DOHH2 (cell line): ENCODE measurements at regions not wholly inside any gene's neighbourhood (a gene's known extent, or its start where the extent isn't known, plus 50 kb on each side); places are given as distances from the start of the nearest gene placed in this dataset.

Experiments
- H3F3A ChIP-seq: fragments of 200-600 bp; sonication (generic), shearing (Covaris generic); 2 replicates; pipeline ENCODE4 v1.6.0; 2016; ENCODE audit warnings: antibody characterized with exemption, mild to moderate bottlenecking; ENCODE audit not compliant: control insufficient read depth, insufficient read depth
- H3K27ac ChIP-seq: fragments of 200-600 bp; sonication (generic); 2 replicates; pipeline ENCODE4 v1.5.1; 2014; ENCODE audit warnings: low read depth, mild to moderate bottlenecking, low read length, moderate library complexity
- H3K27me3 ChIP-seq: fragments of 200-600 bp; sonication (generic); 2 replicates; pipeline ENCODE4 v1.6.1; 2014; ENCODE audit warnings: mild to moderate bottlenecking, low read length, mixed read lengths; ENCODE audit not compliant: control insufficient read depth
- H3K36me3 ChIP-seq: fragments of 200-600 bp; sonication (generic); 2 replicates; pipeline ENCODE4 v1.6.1; 2014; ENCODE audit warnings: mild to moderate bottlenecking, low read length, moderate library complexity, mixed read lengths; ENCODE audit not compliant: control insufficient read depth
- H3K4me1 ChIP-seq: fragments of 200-600 bp; sonication (generic); 2 replicates; pipeline ENCODE4 v1.6.1; 2014; ENCODE audit warnings: mild to moderate bottlenecking, low read length, mixed read lengths; ENCODE audit not compliant: control insufficient read depth
- H3K4me2 ChIP-seq: fragments of 200-600 bp; sonication (generic); 2 replicates; pipeline ENCODE4 v1.6.0; 2014; ENCODE audit warnings: mild to moderate bottlenecking, low read length, moderate library complexity
- H3K4me3 ChIP-seq: fragments of 200-600 bp; sonication (generic); 2 replicates; pipeline ENCODE4 v1.5.1; 2014; ENCODE audit warnings: mild to moderate bottlenecking, low read length, mixed read lengths
- H3K79me2 ChIP-seq: fragments of 200-600 bp; sonication (generic); 2 replicates; pipeline ENCODE4 v1.6.1; 2014; ENCODE audit warnings: mild to moderate bottlenecking, low read length, mixed read lengths; ENCODE audit not compliant: control insufficient read depth
- H3K9me2 ChIP-seq: fragments of 200-600 bp; sonication (generic); replicated peaks from 2 replicates; pipeline ENCODE4 v1.6.1; 2014; ENCODE audit warnings: mild to moderate bottlenecking, low read length, mixed read lengths; ENCODE audit not compliant: control insufficient read depth
- H3K9me3 ChIP-seq: fragments of 200-600 bp; sonication (generic); 2 replicates; pipeline ENCODE4 v1.6.1; 2014; ENCODE audit warnings: antibody characterized with exemption, low read length, mixed read lengths; ENCODE audit not compliant: control insufficient read depth, insufficient read depth
- H4K20me1 ChIP-seq: fragments of 200-600 bp; sonication (generic); 2 replicates; pipeline ENCODE4 v1.6.0; 2014; ENCODE audit warnings: low read depth, mild to moderate bottlenecking, antibody characterized with exemption, low read length, moderate library complexity; ENCODE audit not compliant: control insufficient read depth, insufficient read depth
- CTCF ChIP-seq: fragments of 200-600 bp; sonication (generic); IDR thresholded peaks from one replicate; pipeline ENCODE4 v1.5.1; 2014; ENCODE audit warnings: antibody characterized with exemption, mild to moderate bottlenecking, low read depth, low read length; ENCODE audit not compliant: poor library complexity, severe bottlenecking
- EZH2phosphoT487 ChIP-seq: fragments of 200-600 bp; sonication (generic); IDR thresholded peaks from 2 replicates; pipeline ENCODE4 v1.6.1; 2017; ENCODE audit warnings: borderline replicate concordance, mild to moderate bottlenecking, antibody characterized with exemption, low read length, moderate library complexity, mixed read lengths

- Histone ChIP-seq H3K9me2 (no peaks in the 10 kb centered on the region), H3K27ac (no peak overlapping the region), H3K4me2 (no peak overlapping the region; the same call in 1 of the 2 replicates), H3K36me3 (no peaks in the 10 kb centered on the region), H3K4me1 (peaks cover 11% of the 10 kb centered on the region), H3K9me3 (no peaks in the 10 kb centered on the region), H3K4me3 (no peak overlapping the region), H4K20me1 (no peaks in the 10 kb centered on the region), H3K79me2 (no peaks in the 10 kb centered on the region), H3F3A (no peaks in the 10 kb centered on the region), H3K27me3 (peaks cover 3% of the 10 kb centered on the region; the same call in 1 of the 2 replicates)
- TF ChIP-seq EZH2phosphoT487 (no peak), CTCF (no peak)
These were observed 60.0 kb upstream of the GRIK3 start for GRCh38 chr1:37094302-37094701.

GRCh38 chr1:37096523-37096922 is 62.2 kb upstream of the GRIK3 start:
- H3K9me3 ChIP-seq: no peaks in the 10 kb centered on the region

GRCh38 chr1:37097731-37098130 is 63.4 kb upstream of the GRIK3 start:
- Histone ChIP-seq H3K27me3 (peaks cover 3% of the 10 kb centered on the region; the same call in 1 of the 2 replicates), H3K27ac (no peak overlapping the region), H4K20me1 (no peaks in the 10 kb centered on the region), H3K36me3 (no peaks in the 10 kb centered on the region), H3K9me2 (no peaks in the 10 kb centered on the region), H3K4me3 (no peak overlapping the region), H3K9me3 (no peaks in the 10 kb centered on the region), H3K4me1 (peaks cover 11% of the 10 kb centered on the region), H3K79me2 (no peaks in the 10 kb centered on the region), H3F3A (no peaks in the 10 kb centered on the region), H3K4me2 (no peak overlapping the region)
- TF ChIP-seq CTCF (no peak), EZH2phosphoT487 (no peak)

More at GRCh38 chr1:37096523-37096922, 62.2 kb upstream of the GRIK3 start:
- Histone ChIP-seq H3F3A (no peaks in the 10 kb centered on the region), H3K9me2 (no peaks in the 10 kb centered on the region), H3K4me1 (peaks cover 11% of the 10 kb centered on the region), H3K36me3 (no peaks in the 10 kb centered on the region), H3K27me3 (peaks cover 3% of the 10 kb centered on the region; the same call in 1 of the 2 replicates), H3K4me3 (no peak overlapping the region), H4K20me1 (no peaks in the 10 kb centered on the region), H3K27ac (no peak overlapping the region), H3K79me2 (no peaks in the 10 kb centered on the region), H3K4me2 (no peak overlapping the region)
- TF ChIP-seq CTCF: peak; percentile 60
- no peak for TF ChIP-seq EZH2phosphoT487
